Uterus (tissue), 3 donors: ENCODE measurements at regions not wholly inside any gene's neighbourhood (a gene's known extent, or its start where the extent isn't known, plus 50 kb on each side); places are given as distances from the start of the nearest gene placed in this dataset.

Experiments
- DNase-seq, 2 donors: peaks; one replicate each; pipeline ENCODE4 v3.0.0-alpha.2; 2019 to 2020
- H3K27ac ChIP-seq, 2 donors: fragments of 200-600 bp; sonication (generic); 1 replicate in 1 of 2; 2 replicates in 1 of 2; pipeline ENCODE4 v1.5.1; 2016 to 2018
- H3K27me3 ChIP-seq, 2 donors: fragments of 200-600 bp; sonication (generic); one replicate each; pipeline ENCODE4 v1.5.1; 2018 to 2019; ENCODE audit warnings: control low read depth in 1 of 2
- H3K36me3 ChIP-seq, 2 donors: fragments of 200-600 bp; sonication (generic); one replicate each; pipeline ENCODE4 v1.5.1; 2019; ENCODE audit warnings: control low read depth in 1 of 2
- H3K4me1 ChIP-seq, 2 donors: fragments of 200-600 bp; sonication (generic); one replicate each; pipeline ENCODE4 v1.5.1; 2018 to 2019; ENCODE audit warnings: control low read depth in 1 of 2
- H3K4me3 ChIP-seq, 2 donors: fragments of 200-600 bp; sonication (generic); 1 replicate in 1 of 2; 2 replicates in 1 of 2; pipeline ENCODE4 v1.5.1; 2018 to 2019; ENCODE audit warnings: mild to moderate bottlenecking in 1 of 2
- H3K9me3 ChIP-seq, 2 donors: fragments of 200-600 bp; sonication (generic); one replicate each; pipeline ENCODE4 v1.5.1; 2019; ENCODE audit warnings: control low read depth in 1 of 2
- POLR2A ChIP-seq, 2 donors: fragments of 450-650 bp; IDR thresholded peaks; one replicate each; pipeline ENCODE4 v1.6.1; 2016; ENCODE audit warnings: antibody characterized with exemption in 2 of 2, mild to moderate bottlenecking in 1 of 2, moderate library complexity in 1 of 2
- intact Hi-C: fragments of 100-400 bp; cut with DNase I; formaldehyde crosslinking; loops from one replicate; pipeline ENCODE4 v1.15.1; 2023; ENCODE audit warnings: low total_unique reads
- TF ChIP-seq, protein P1 (sequence below), 4 experiments: fragments of 200-600 bp in 2 of 4; fragments of 450-650 bp in 2 of 4; sonication (generic) in 2 of 4; IDR thresholded peaks; one replicate each; pipeline ENCODE4 v1.5.1; 2016 to 2019; ENCODE audit warnings: antibody characterized with exemption in 4 of 4, mild to moderate bottlenecking in 2 of 4, moderate library complexity in 1 of 4
- donor health status: DM: yes; HTN: yes; CAD: no.

DNA sequence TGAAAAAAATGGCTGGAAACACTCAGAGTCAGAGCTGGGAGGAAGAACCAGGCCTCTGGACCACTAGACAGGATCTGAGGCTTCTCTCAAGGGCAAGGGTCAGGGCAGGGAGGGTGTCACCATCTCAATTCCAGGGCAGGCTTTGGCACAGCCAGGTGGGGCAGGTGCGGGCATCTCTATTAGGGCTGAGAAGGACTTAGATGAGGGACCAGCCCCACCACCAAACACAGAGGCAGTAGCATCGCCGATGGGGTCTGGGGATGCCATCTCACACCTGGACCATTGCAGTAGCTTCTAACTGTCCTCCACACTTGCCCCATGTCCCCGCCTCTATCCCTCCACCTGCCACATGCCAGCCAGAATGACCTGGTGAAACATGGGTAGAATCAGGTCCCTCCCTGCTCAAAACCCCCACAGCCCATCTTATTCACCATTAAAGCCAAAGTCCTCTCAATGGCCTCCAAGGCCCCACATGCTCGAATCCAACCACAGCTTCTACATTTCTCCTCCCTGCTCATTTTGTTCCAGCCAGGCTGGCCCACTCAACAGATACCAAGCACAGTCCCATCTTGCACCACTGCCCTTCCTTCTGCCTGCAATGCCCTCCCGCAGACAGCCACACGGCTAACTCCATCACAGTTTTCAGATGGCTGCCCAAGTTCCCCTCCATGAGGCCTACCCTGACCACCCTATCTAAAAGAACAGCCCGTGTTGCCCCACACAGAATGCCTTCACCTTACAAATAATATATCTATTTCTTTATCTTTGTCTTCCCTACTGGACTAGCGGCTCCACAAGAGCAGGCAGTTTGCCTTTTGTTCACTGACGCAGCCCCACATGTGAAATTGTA, 177.4 kb downstream of the SMAD2 start:
- intact Hi-C loops, result no loop called here
- no peak overlapping the region for H3K27ac ChIP-seq
- TF ChIP-seq, protein P1, sequence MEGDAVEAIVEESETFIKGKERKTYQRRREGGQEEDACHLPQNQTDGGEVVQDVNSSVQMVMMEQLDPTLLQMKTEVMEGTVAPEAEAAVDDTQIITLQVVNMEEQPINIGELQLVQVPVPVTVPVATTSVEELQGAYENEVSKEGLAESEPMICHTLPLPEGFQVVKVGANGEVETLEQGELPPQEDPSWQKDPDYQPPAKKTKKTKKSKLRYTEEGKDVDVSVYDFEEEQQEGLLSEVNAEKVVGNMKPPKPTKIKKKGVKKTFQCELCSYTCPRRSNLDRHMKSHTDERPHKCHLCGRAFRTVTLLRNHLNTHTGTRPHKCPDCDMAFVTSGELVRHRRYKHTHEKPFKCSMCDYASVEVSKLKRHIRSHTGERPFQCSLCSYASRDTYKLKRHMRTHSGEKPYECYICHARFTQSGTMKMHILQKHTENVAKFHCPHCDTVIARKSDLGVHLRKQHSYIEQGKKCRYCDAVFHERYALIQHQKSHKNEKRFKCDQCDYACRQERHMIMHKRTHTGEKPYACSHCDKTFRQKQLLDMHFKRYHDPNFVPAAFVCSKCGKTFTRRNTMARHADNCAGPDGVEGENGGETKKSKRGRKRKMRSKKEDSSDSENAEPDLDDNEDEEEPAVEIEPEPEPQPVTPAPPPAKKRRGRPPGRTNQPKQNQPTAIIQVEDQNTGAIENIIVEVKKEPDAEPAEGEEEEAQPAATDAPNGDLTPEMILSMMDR (IDR thresholded peaks at IDR 0.05), result no peak
- TF ChIP-seq POLR2A (IDR thresholded peaks at IDR 0.05), result no peak
- no peak overlapping the region for H3K4me3 ChIP-seq
- H3K36me3 ChIP-seq, result no peaks in the 10 kb centered on the region
- no peaks in the 10 kb centered on the region for H3K9me3 ChIP-seq
- H3K27me3 ChIP-seq, result no peaks in the 10 kb centered on the region
- no peaks in the 10 kb centered on the region for H3K4me1 ChIP-seq
- DNase-seq, result no peak

DNA sequence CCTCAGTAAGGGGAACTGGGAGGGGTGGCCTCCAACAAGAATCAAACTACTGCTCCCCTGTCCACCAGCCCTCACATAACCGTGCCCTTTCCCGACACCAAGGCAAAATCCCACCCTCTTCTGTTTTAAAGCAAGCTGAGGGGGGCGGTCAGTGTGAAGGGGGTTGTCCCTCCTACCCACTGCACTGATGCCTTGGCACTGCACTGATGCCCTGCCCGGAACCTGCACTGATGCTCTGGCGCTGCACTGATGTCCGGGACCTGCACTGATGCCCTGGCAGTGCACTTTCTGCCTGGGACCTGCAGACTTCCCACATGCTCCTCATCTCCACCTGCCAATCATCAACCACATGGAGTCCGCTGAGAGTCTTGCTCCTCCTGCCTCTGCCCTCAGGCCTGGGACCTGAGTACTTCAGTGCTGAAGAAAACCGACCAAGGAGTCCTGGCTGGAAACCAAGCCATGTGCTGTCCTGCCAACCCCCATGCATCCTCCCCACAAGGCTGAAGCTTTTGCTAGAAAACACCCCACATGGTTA, 179.5 kb downstream of the SMAD2 start:
- no peaks in the 10 kb centered on the region for H3K4me1 ChIP-seq
- H3K27me3 ChIP-seq, result no peaks in the 10 kb centered on the region
- no peaks in the 10 kb centered on the region for H3K36me3 ChIP-seq
- no peak for TF ChIP-seq POLR2A (IDR thresholded peaks at IDR 0.05)
- TF ChIP-seq, protein P1 (IDR thresholded peaks at IDR 0.05), result no peak
- DNase-seq, result no peak
- no peaks in the 10 kb centered on the region for H3K9me3 ChIP-seq
- no peak overlapping the region for H3K4me3 ChIP-seq
- H3K27ac ChIP-seq, result no peak overlapping the region
- intact Hi-C loops, result no loop called here

GRCh38 chr18:47749600-47749973, 180.9 kb downstream of the SMAD2 start:
- Histone ChIP-seq H3K9me3 (no peaks in the 10 kb centered on the region), H3K36me3 (no peaks in the 10 kb centered on the region), H3K4me1 (no peaks in the 10 kb centered on the region), H3K27ac (no peak overlapping the region), H3K27me3 (no peaks in the 10 kb centered on the region), H3K4me3 (no peak overlapping the region)
- intact Hi-C loops, result no loop called here
- TF ChIP-seq, protein P1 (IDR thresholded peaks at IDR 0.05), result no peak
- no peak for TF ChIP-seq POLR2A (IDR thresholded peaks at IDR 0.05)
- no peak for DNase-seq

- H3K4me3 ChIP-seq, result peak overlapping the region in 1 of 2 donors; percentile 30
- no peaks in the 10 kb centered on the region for H3K36me3 ChIP-seq
- no peaks in the 10 kb centered on the region for H3K4me1 ChIP-seq
- no peak for TF ChIP-seq POLR2A (IDR thresholded peaks at IDR 0.05)
- TF ChIP-seq, protein P1 (IDR thresholded peaks at IDR 0.05), result peak; percentile 91 to 100 (median 100)
- no peak overlapping the region for H3K27ac ChIP-seq
- H3K9me3 ChIP-seq, result no peaks in the 10 kb centered on the region
- DNase-seq, result peak; percentile 49 to 79
- no peaks in the 10 kb centered on the region for H3K27me3 ChIP-seq
- intact Hi-C loops, result no loop called here
These were observed 181.4 kb downstream of the SMAD2 start for GRCh38 chr18:47748847-47749599.
